ENCODE measurements at regions not wholly inside any gene's neighbourhood (a gene's known extent, or its start where the extent isn't known, plus 50 kb on each side); places are given as distances from the start of the nearest gene placed in this dataset.

DNA sequence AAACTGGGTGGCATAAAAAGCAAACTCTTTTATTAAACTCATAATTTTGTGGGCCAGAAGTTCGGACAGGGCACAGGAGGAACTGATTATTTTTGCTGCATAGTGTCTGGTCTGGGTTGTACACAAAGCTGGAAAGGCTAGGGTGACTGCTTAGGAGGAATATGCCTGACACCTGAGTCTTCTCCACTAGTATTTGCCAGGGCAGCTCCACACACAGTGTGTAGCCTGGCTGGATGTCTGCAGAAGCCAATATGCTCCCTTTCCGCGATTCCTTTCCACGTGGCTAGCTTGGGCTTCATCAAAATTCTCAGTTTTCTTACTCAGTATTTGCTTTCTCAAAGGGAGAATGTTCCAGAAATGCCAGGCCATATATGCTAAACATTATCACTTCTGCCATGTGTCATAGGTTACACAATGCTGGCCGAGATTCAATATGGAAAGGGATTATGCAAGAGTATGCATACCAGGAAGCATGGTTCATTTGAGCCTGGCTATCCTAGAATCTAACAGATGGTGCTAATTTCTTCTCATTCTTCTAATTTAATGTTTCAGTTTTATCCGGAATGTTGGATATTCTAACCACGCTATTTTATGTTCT is 142.7 kb upstream of the DOK6 start:
- POLR2A ChIA-PET (ENCODE audit: partially characterized antibody) = no interaction called here
- 95% methylated on average over 7 of the region's 7 CpGs; no CpG with 5 or more reads in 1 of the 2 experiments for WGBS, 2 experiments (ENCODE audit: extremely low coverage in 1 of 2, insufficient coverage in 1 of 2, insufficient read length in 1 of 2, insufficient replicate concordance in 2 of 2, low coverage in 1 of 2, low lambda C conversion rate in 2 of 2, missing lambda C conversion rate in 1 of 2)

More for the DNA sequence above, 142.7 kb upstream of the DOK6 start:
- Histone ChIP-seq H3K14ac (ENCODE audit: insufficient read length) (no peak overlapping the region), H3K79me1 (ENCODE audit: low read depth, low read length) (no peaks in the 10 kb centered on the region), H3K4ac (replicated peaks; ENCODE audit: insufficient read length, low read depth, low read length) (no peak overlapping the region), H3K9ac (replicated peaks in 1 of 4; ENCODE audit: extremely low read depth in 1 of 4, low read depth in 3 of 4, low read length in 3 of 4) (no peak overlapping the region), H3K27ac (ENCODE audit: low read depth, low read length) (no peak overlapping the region), H3K9me3 (ENCODE audit: insufficient read depth in 2 of 2, low read depth in 1 of 2, low read length in 1 of 2) (no peaks in the 10 kb centered on the region), H3K4me1 (replicated peaks in 1 of 4; ENCODE audit: control insufficient read depth in 3 of 4, insufficient read depth in 4 of 4, low read length in 3 of 4) (no peaks in the 10 kb centered on the region), H2AK5ac (ENCODE audit: low read depth, low read length) (no peak overlapping the region), H2BK15ac (ENCODE audit: low read length) (no peak overlapping the region), H2AFZ (ENCODE audit: low read length) (0 out of 2 replicates have a peak overlapping the region, but pooled peaks have one; percentile 46), H3K4me3 (ENCODE audit: extremely low read depth in 1 of 4, insufficient read depth in 2 of 4, low read depth in 3 of 4, low read length in 4 of 4) (no peak overlapping the region), H2BK120ac (replicated peaks; ENCODE audit: low read depth, low read length) (no peak overlapping the region), H4K5ac (ENCODE audit: insufficient read length, low read depth, low read length) (no peak overlapping the region), H3K18ac (ENCODE audit: extremely low read depth, low read length) (no peak overlapping the region), H4K91ac (replicated peaks; ENCODE audit: insufficient read length, low read length) (no peak overlapping the region), H3K4me2 (ENCODE audit: insufficient read depth in 1 of 2, low read depth in 2 of 2, low read length in 2 of 2) (no peak overlapping the region), H2BK5ac (ENCODE audit: low read depth, low read length) (no peak overlapping the region), H3K79me2 (ENCODE audit: control insufficient read depth in 1 of 2, insufficient read depth in 2 of 2, low read length in 2 of 2) (no peaks in the 10 kb centered on the region), H3K56ac (replicated peaks; ENCODE audit: insufficient read length, low read depth, low read length) (no peak overlapping the region), H3K23ac (ENCODE audit: insufficient read length) (no peak overlapping the region), H2BK20ac (ENCODE audit: low read length) (no peak overlapping the region), H2BK12ac (ENCODE audit: low read depth, low read length) (no peak overlapping the region), H3K36me3 (ENCODE audit: control insufficient read depth in 2 of 4, insufficient read depth in 4 of 4, low read length in 3 of 4) (no peaks in the 10 kb centered on the region), H3K27me3 (replicated peaks in 1 of 4; ENCODE audit: control insufficient read depth in 3 of 4, extremely low read depth in 1 of 4, insufficient read depth in 3 of 4, low read length in 3 of 4) (no peaks in the 10 kb centered on the region), H4K8ac (ENCODE audit: extremely low read depth, insufficient read depth, low read length) (no peak overlapping the region), H4K20me1 (replicated peaks in 1 of 2; ENCODE audit: control insufficient read depth in 1 of 2, insufficient read depth in 2 of 2, low read length in 2 of 2) (no peaks in the 10 kb centered on the region), H3K23me2 (ENCODE audit: low read depth, low read length) (no peaks in the 10 kb centered on the region)
- no peak for TF ChIP-seq POLR2AphosphoS5 (IDR thresholded peaks at IDR 0.05; ENCODE audit: low read depth, low read length)
- TF ChIP-seq SIN3A (conservative IDR thresholded peaks at IDR 0.05 in 1 of 2, IDR thresholded peaks at IDR 0.05 in 1 of 2; ENCODE audit: low read depth in 1 of 2, low read length in 2 of 2) = no peak
- TF ChIP-seq, protein P1, sequence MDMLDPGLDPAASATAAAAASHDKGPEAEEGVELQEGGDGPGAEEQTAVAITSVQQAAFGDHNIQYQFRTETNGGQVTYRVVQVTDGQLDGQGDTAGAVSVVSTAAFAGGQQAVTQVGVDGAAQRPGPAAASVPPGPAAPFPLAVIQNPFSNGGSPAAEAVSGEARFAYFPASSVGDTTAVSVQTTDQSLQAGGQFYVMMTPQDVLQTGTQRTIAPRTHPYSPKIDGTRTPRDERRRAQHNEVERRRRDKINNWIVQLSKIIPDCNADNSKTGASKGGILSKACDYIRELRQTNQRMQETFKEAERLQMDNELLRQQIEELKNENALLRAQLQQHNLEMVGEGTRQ (IDR thresholded peaks at IDR 0.05; ENCODE audit: low read length) = no peak
- no peak for TF ChIP-seq RFX5 (IDR thresholded peaks at IDR 0.05; ENCODE audit: borderline replicate concordance, low read depth, low read length)
- TF ChIP-seq GABPA (IDR thresholded peaks at IDR 0.05; ENCODE audit: borderline replicate concordance, insufficient read depth, low read length) = no peak
- TF ChIP-seq, protein P2, sequence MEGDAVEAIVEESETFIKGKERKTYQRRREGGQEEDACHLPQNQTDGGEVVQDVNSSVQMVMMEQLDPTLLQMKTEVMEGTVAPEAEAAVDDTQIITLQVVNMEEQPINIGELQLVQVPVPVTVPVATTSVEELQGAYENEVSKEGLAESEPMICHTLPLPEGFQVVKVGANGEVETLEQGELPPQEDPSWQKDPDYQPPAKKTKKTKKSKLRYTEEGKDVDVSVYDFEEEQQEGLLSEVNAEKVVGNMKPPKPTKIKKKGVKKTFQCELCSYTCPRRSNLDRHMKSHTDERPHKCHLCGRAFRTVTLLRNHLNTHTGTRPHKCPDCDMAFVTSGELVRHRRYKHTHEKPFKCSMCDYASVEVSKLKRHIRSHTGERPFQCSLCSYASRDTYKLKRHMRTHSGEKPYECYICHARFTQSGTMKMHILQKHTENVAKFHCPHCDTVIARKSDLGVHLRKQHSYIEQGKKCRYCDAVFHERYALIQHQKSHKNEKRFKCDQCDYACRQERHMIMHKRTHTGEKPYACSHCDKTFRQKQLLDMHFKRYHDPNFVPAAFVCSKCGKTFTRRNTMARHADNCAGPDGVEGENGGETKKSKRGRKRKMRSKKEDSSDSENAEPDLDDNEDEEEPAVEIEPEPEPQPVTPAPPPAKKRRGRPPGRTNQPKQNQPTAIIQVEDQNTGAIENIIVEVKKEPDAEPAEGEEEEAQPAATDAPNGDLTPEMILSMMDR (IDR thresholded peaks at IDR 0.05; ENCODE audit: control extremely low read depth in 1 of 3, insufficient read depth in 1 of 3, low read depth in 1 of 3, low read length in 3 of 3) = no peak
- TF ChIP-seq EGR1 (IDR thresholded peaks at IDR 0.05; ENCODE audit: borderline replicate concordance, low read depth, low read length) = no peak
- TF ChIP-seq, protein P3, sequence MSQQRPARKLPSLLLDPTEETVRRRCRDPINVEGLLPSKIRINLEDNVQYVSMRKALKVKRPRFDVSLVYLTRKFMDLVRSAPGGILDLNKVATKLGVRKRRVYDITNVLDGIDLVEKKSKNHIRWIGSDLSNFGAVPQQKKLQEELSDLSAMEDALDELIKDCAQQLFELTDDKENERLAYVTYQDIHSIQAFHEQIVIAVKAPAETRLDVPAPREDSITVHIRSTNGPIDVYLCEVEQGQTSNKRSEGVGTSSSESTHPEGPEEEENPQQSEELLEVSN (IDR thresholded peaks at IDR 0.05) = no peak
- no peak for TF ChIP-seq CEBPB (IDR thresholded peaks at IDR 0.05; ENCODE audit: low read depth, low read length)
- CTCF ChIA-PET (ENCODE audit: partially characterized antibody) = interaction anchor here (0.5 kb wide), 1 partner anchor 451 kb away, joined by 3 read pairs; no protein-coding TSS in a partner anchor
- no peak for FAIRE-seq
- no peak for DNase-seq (ENCODE audit: low read depth in 1 of 2, low spot score in 2 of 2)

Data from H1 (cell line).